ENCODE measurements at regions not wholly inside any gene's neighbourhood (a gene's known extent, or its start where the extent isn't known, plus 50 kb on each side); places are given as distances from the start of the nearest gene placed in this dataset.

DNA sequence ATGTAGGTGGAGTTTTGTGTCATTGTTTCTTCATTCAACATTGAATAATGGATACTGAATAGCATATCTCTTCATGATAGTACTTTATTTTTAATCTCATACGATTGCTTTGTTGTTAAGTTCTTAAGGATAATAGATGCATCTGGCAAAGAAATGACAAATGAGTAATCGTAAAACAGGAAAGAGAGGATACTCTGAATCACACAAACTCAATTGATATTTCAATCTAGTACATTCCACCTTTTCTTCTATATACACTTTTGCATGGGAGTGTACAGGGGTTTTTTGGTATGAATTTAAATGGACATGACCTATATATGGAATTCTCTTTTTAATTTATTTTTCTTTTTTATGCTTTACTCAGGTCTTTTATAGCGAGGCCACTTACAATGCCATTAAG lies 186.9 kb upstream of the STK26 start:
- TF ChIP-seq, protein P1, sequence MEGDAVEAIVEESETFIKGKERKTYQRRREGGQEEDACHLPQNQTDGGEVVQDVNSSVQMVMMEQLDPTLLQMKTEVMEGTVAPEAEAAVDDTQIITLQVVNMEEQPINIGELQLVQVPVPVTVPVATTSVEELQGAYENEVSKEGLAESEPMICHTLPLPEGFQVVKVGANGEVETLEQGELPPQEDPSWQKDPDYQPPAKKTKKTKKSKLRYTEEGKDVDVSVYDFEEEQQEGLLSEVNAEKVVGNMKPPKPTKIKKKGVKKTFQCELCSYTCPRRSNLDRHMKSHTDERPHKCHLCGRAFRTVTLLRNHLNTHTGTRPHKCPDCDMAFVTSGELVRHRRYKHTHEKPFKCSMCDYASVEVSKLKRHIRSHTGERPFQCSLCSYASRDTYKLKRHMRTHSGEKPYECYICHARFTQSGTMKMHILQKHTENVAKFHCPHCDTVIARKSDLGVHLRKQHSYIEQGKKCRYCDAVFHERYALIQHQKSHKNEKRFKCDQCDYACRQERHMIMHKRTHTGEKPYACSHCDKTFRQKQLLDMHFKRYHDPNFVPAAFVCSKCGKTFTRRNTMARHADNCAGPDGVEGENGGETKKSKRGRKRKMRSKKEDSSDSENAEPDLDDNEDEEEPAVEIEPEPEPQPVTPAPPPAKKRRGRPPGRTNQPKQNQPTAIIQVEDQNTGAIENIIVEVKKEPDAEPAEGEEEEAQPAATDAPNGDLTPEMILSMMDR (IDR thresholded peaks at IDR 0.05; ENCODE audit: low read length) = no peak
- TF ChIP-seq EZH2 (optimal IDR thresholded peaks at IDR 0.05; ENCODE audit: low read depth, low read length) = no peak
- TF ChIP-seq EZH2phosphoT487 (IDR thresholded peaks at IDR 0.05; ENCODE audit: low read length) = no peak
